Vagina (tissue), 2 donors: ENCODE measurements at regions not wholly inside any gene's neighbourhood (a gene's known extent, or its start where the extent isn't known, plus 50 kb on each side); places are given as distances from the start of the nearest gene placed in this dataset.

Experiments
- DNase-seq, 2 donors: peaks; one replicate each; pipeline ENCODE4 v3.0.0-alpha.2; 2017; ENCODE audit errors: extremely low spot score in 2 of 2
- H3K27ac ChIP-seq: fragments of 200-600 bp; sonication (generic); one replicate; pipeline ENCODE4 v1.5.1; 2019
- H3K27me3 ChIP-seq: fragments of 200-600 bp; sonication (generic); one replicate; pipeline ENCODE4 v1.5.1; 2019
- H3K36me3 ChIP-seq, 2 donors: fragments of 200-600 bp; sonication (generic); one replicate each; pipeline ENCODE4 v1.5.1; 2017 to 2019
- H3K4me1 ChIP-seq: fragments of 200-600 bp; sonication (generic); one replicate; pipeline ENCODE4 v1.5.1; 2019
- H3K4me3 ChIP-seq, 2 donors: fragments of 200-600 bp; sonication (generic); 1 replicate in 1 of 2; 2 replicates in 1 of 2; pipeline ENCODE4 v1.5.1; 2016 to 2019
- H3K9me3 ChIP-seq: fragments of 200-600 bp; sonication (generic); one replicate; pipeline ENCODE4 v1.5.1; 2019
- CTCF ChIP-seq, 3 experiments: fragments of 450-650 bp in 2 of 3; fragments of 200-600 bp in 1 of 3; sonication (generic) in 1 of 3; IDR thresholded peaks; one replicate each; pipeline ENCODE4 v1.5.1; 2017 to 2019; ENCODE audit warnings: antibody characterized with exemption in 3 of 3, mild to moderate bottlenecking in 2 of 3, moderate library complexity in 2 of 3
- POLR2A ChIP-seq, 2 donors: fragments of 450-650 bp; IDR thresholded peaks; one replicate each; pipeline ENCODE4 v1.6.1; 2017; ENCODE audit warnings: antibody characterized with exemption in 2 of 2, mild to moderate bottlenecking in 2 of 2, moderate library complexity in 2 of 2
- POLR2AphosphoS5 ChIP-seq, 2 donors: sonication (generic); formaldehyde crosslinking; IDR thresholded peaks; one replicate each; pipeline ENCODE4 v1.9.0; 2017; ENCODE audit warnings: antibody characterized with exemption in 2 of 2, mild to moderate bottlenecking in 2 of 2, low read depth in 1 of 2; ENCODE audit not compliant: insufficient read depth in 1 of 2
- intact Hi-C: fragments of 100-400 bp; cut with DNase I; formaldehyde crosslinking; loops from one replicate; pipeline ENCODE4 v1.15.1; 2023

GRCh38 chr1:222071387-222071786 is 329.5 kb upstream of the DUSP10 start:
- DNase-seq: no peak
- intact Hi-C loops: no loop called here
- no peak overlapping the region for H3K4me3 ChIP-seq
- no peak overlapping the region for H3K27ac ChIP-seq
- TF ChIP-seq CTCF (IDR thresholded peaks at IDR 0.05): no peak
- TF ChIP-seq POLR2A (IDR thresholded peaks at IDR 0.05): no peak
- TF ChIP-seq POLR2AphosphoS5 (IDR thresholded peaks at IDR 0.05; ENCODE audit: insufficient read depth in 1 of 2, low read depth in 1 of 2): no peak
- no peaks in the 10 kb centered on the region for H3K9me3 ChIP-seq
- peaks cover 7% of the 10 kb centered on the region for H3K4me1 ChIP-seq
- no peaks in the 10 kb centered on the region for H3K27me3 ChIP-seq
- no peaks in the 10 kb centered on the region for H3K36me3 ChIP-seq

GRCh38 chr1:222068937-222069336 is 327.0 kb upstream of the DUSP10 start:
- no peaks in the 10 kb centered on the region for H3K9me3 ChIP-seq
- intact Hi-C loops: no loop called here
- H3K27ac ChIP-seq: no peak overlapping the region
- H3K4me3 ChIP-seq: no peak overlapping the region
- TF ChIP-seq CTCF (IDR thresholded peaks at IDR 0.05) (no peak), POLR2AphosphoS5 (IDR thresholded peaks at IDR 0.05; ENCODE audit: insufficient read depth in 1 of 2, low read depth in 1 of 2) (no peak), POLR2A (IDR thresholded peaks at IDR 0.05) (no peak)
- H3K4me1 ChIP-seq: peaks cover 5% of the 10 kb centered on the region
- no peaks in the 10 kb centered on the region for H3K27me3 ChIP-seq
- no peak for DNase-seq
- no peaks in the 10 kb centered on the region for H3K36me3 ChIP-seq

GRCh38 chr1:222068101-222068500 is 326.2 kb upstream of the DUSP10 start:
- no peak overlapping the region for H3K27ac ChIP-seq
- no peaks in the 10 kb centered on the region for H3K9me3 ChIP-seq
- H3K27me3 ChIP-seq: no peaks in the 10 kb centered on the region
- H3K4me1 ChIP-seq: no peaks in the 10 kb centered on the region
- H3K36me3 ChIP-seq: no peaks in the 10 kb centered on the region
- H3K4me3 ChIP-seq: no peak overlapping the region
- intact Hi-C loops: no loop called here
- no peak for DNase-seq
- TF ChIP-seq POLR2AphosphoS5 (IDR thresholded peaks at IDR 0.05; ENCODE audit: insufficient read depth in 1 of 2, low read depth in 1 of 2) (no peak), POLR2A (IDR thresholded peaks at IDR 0.05) (no peak), CTCF (IDR thresholded peaks at IDR 0.05) (no peak)

- Histone ChIP-seq H3K27me3 (no peaks in the 10 kb centered on the region), H3K4me3 (no peak overlapping the region), H3K4me1 (no peaks in the 10 kb centered on the region), H3K36me3 (no peaks in the 10 kb centered on the region), H3K27ac (no peak overlapping the region), H3K9me3 (no peaks in the 10 kb centered on the region)
- TF ChIP-seq POLR2A (IDR thresholded peaks at IDR 0.05): no peak
- TF ChIP-seq CTCF (IDR thresholded peaks at IDR 0.05): no peak
- TF ChIP-seq POLR2AphosphoS5 (IDR thresholded peaks at IDR 0.05; ENCODE audit: insufficient read depth in 1 of 2, low read depth in 1 of 2): no peak
- DNase-seq: no peak
- intact Hi-C loops: no loop called here
These were observed 324.6 kb upstream of the DUSP10 start for GRCh38 chr1:222066539-222066938.

GRCh38 chr1:222065234-222065633 is 323.3 kb upstream of the DUSP10 start:
- Histone ChIP-seq H3K4me3 (no peak overlapping the region), H3K36me3 (no peaks in the 10 kb centered on the region), H3K27me3 (no peaks in the 10 kb centered on the region), H3K9me3 (no peaks in the 10 kb centered on the region), H3K27ac (no peak overlapping the region), H3K4me1 (no peaks in the 10 kb centered on the region)
- DNase-seq: no peak
- intact Hi-C loops: no loop called here
- TF ChIP-seq CTCF (IDR thresholded peaks at IDR 0.05): no peak
